Nephron (organoid): ENCODE measurements at regions not wholly inside any gene's neighbourhood (a gene's known extent, or its start where the extent isn't known, plus 50 kb on each side); places are given as distances from the start of the nearest gene placed in this dataset.

ENCODE experiments used
- H3K27ac Mint-ChIP-seq, 3 experiments: 2 replicates each; pipeline ENCODE4 v1.8.0; 2020; ENCODE audit warnings: mixed read lengths in 3 of 3, mild to moderate bottlenecking in 2 of 3, moderate library complexity in 1 of 3
- H3K27me3 Mint-ChIP-seq: 2 replicates; pipeline ENCODE4 v1.8.0; 2021; ENCODE audit warnings: low read depth, mild to moderate bottlenecking, moderate library complexity, mixed read lengths
- H3K36me3 Mint-ChIP-seq: 2 replicates; pipeline ENCODE4 v1.8.0; 2020; ENCODE audit warnings: low read depth, mixed read lengths
- H3K4me1 Mint-ChIP-seq: 2 replicates; pipeline ENCODE4 v1.8.0; 2020; ENCODE audit warnings: mixed read lengths
- H3K4me3 Mint-ChIP-seq, 3 experiments: 2 replicates each; pipeline ENCODE4 v1.8.0; 2020; ENCODE audit warnings: mild to moderate bottlenecking in 3 of 3, mixed read lengths in 3 of 3, moderate library complexity in 2 of 3
- H3K9me3 Mint-ChIP-seq: 2 replicates; pipeline ENCODE4 v1.8.0; 2020; ENCODE audit warnings: mixed read lengths
- TF ChIP-seq, protein P1 (sequence below), 3 experiments: fragments of 200-600 bp; sonication (generic); IDR thresholded peaks; one replicate each; pipeline ENCODE4 v1.5.0; 2021; ENCODE audit warnings: antibody characterized with exemption in 3 of 3; ENCODE audit not compliant: unreplicated experiment in 3 of 3

- Mint-ChIP-seq H3K4me1 (no peaks in the 10 kb centered on the region), H3K36me3 (no peaks in the 10 kb centered on the region), H3K9me3 (no peaks in the 10 kb centered on the region), H3K27ac (no peak overlapping the region), H3K27me3 (no peaks in the 10 kb centered on the region), H3K4me3 (no peak overlapping the region)
- TF ChIP-seq, protein P1, sequence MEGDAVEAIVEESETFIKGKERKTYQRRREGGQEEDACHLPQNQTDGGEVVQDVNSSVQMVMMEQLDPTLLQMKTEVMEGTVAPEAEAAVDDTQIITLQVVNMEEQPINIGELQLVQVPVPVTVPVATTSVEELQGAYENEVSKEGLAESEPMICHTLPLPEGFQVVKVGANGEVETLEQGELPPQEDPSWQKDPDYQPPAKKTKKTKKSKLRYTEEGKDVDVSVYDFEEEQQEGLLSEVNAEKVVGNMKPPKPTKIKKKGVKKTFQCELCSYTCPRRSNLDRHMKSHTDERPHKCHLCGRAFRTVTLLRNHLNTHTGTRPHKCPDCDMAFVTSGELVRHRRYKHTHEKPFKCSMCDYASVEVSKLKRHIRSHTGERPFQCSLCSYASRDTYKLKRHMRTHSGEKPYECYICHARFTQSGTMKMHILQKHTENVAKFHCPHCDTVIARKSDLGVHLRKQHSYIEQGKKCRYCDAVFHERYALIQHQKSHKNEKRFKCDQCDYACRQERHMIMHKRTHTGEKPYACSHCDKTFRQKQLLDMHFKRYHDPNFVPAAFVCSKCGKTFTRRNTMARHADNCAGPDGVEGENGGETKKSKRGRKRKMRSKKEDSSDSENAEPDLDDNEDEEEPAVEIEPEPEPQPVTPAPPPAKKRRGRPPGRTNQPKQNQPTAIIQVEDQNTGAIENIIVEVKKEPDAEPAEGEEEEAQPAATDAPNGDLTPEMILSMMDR (IDR thresholded peaks at IDR 0.05; ENCODE audit: unreplicated experiment in 3 of 3) = no peak
Observed at GRCh38 chr5:116883875-116884274, 309.3 kb upstream of the SEMA6A start.

DNA sequence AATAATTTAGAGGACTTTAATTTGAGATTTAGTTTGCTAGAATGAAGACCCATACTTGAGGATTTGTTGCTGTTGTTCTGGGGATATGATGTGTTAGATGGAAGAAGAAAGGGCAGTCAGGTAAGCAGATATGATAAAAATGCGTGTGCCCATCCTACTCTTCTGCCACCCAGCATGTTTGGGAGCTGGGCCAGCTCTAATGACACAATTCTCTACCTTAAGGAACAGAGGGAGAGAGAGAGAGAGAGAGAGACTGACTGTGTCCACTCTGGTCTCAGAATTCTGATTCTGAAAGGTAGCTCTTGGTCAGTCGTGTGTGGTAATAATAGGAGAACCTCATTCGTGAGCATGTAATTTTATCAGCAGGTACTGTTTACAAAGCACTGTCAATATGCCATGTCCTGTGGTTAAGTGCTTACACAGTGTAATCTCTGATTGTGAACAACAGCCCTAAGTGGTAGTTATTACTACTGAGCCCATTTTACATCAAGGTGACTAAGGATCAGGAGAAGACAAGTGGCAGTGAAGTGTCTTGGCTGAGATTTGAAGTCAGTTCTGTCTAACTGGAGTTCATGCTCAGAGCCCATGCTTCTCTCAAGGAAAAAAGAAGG is 307.4 kb upstream of the SEMA6A start:
- H3K4me1 Mint-ChIP-seq = no peaks in the 10 kb centered on the region
- peaks cover 2% of the 10 kb centered on the region for H3K9me3 Mint-ChIP-seq
- no peak overlapping the region for H3K27ac Mint-ChIP-seq
- TF ChIP-seq, protein P1 (IDR thresholded peaks at IDR 0.05; ENCODE audit: unreplicated experiment in 3 of 3) = no peak
- no peak overlapping the region for H3K4me3 Mint-ChIP-seq
- H3K36me3 Mint-ChIP-seq = no peaks in the 10 kb centered on the region
- no peaks in the 10 kb centered on the region for H3K27me3 Mint-ChIP-seq

DNA sequence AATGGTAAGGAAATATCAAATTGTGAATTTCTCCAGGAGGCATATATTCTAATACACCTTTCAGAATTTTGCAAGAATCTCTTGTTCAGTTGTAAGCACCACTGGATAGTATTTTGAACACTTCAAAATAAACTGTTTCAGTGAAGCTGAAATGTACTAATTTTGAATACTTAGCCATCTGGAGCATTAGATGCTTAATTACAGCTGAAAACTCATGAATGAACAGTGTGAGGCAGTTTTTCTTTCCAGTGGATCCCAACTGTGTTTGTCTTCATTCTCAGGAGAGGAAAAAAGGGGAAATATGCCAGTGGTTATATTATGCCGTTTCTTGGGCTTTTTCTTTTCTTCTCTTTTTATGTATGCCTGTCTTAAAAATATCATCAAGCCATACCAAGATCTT is 306.0 kb upstream of the SEMA6A start:
- no peaks in the 10 kb centered on the region for H3K4me1 Mint-ChIP-seq
- H3K27me3 Mint-ChIP-seq = no peaks in the 10 kb centered on the region
- no peak overlapping the region for H3K4me3 Mint-ChIP-seq
- TF ChIP-seq, protein P1 (IDR thresholded peaks at IDR 0.05; ENCODE audit: unreplicated experiment in 3 of 3) = no peak
- no peaks in the 10 kb centered on the region for H3K36me3 Mint-ChIP-seq
- no peak overlapping the region for H3K27ac Mint-ChIP-seq
- peaks cover 2% of the 10 kb centered on the region for H3K9me3 Mint-ChIP-seq

DNA sequence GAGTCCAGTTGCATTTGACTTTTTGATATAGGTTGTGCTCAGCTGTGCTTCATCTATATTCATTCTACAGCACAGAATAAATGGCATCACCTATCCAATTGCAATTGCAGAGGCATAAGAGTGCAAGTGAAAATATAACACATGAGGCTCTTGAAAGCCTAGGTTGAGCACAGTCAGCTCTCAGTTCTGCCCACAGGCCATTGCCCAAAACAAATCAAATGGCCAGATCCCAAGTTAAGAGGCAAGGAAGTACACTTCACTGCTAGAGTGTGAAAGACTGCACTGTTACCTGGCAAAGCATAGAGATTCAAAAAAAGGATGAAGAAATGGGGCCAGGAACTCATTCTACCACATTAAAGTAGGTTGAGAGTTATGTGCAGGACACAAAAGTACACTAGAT is 305.5 kb upstream of the SEMA6A start:
- no peak overlapping the region for H3K27ac Mint-ChIP-seq
- H3K9me3 Mint-ChIP-seq = peaks cover 2% of the 10 kb centered on the region
- H3K27me3 Mint-ChIP-seq = no peaks in the 10 kb centered on the region
- no peak overlapping the region for H3K4me3 Mint-ChIP-seq
- TF ChIP-seq, protein P1 (IDR thresholded peaks at IDR 0.05; ENCODE audit: unreplicated experiment in 3 of 3) = no peak
- H3K36me3 Mint-ChIP-seq = no peaks in the 10 kb centered on the region
- no peaks in the 10 kb centered on the region for H3K4me1 Mint-ChIP-seq

DNA sequence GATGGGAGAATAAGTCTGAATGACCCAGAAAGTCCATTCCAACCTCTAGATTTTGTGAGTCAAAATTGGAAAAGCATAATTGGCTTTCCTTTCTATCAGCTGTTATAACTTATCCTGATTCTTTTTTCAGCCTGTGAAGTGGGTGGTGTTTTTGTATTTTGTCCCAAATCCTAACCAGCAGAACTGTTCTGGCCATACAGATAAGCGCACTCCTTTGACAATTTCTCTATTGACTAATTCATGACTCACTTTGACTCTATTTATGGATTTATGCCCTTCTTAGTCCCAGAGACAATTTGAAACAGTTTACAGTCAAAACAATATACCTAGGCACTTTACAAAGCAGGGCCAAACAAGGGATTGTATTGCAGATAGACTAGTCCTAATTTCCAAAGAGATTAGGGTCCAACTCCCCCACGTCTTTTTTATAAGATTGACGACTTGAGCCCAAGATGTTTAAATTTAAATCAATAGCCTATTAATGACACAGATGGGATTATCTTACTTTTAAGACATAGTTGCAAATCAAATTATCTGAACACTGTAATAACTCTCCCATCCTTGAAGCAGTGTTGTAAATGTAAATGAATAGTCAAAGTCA is 301.7 kb upstream of the SEMA6A start:
- Mint-ChIP-seq H3K4me3 (no peak overlapping the region), H3K36me3 (no peaks in the 10 kb centered on the region), H3K27me3 (no peaks in the 10 kb centered on the region), H3K9me3 (peaks cover 2% of the 10 kb centered on the region), H3K27ac (no peak overlapping the region), H3K4me1 (no peaks in the 10 kb centered on the region)
- TF ChIP-seq, protein P1 (IDR thresholded peaks at IDR 0.05; ENCODE audit: unreplicated experiment in 3 of 3) = no peak

DNA sequence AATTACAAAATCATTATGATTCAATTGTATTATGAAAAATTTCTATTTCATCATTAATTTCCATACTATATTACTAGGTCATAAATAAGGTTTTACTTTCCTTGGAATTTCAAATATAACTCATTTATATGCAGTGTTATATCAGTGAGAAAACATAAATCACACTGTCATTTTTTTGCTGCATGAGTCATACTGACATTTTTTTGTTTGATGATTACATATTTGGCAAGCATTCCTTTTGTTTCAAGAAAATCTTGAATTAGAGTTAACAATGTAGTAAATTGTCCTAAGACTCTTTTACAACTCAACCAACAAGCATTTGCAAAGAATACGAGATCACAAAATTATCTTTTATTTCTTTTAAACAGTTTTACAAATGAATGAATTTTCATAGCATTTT is 298.4 kb upstream of the SEMA6A start:
- Mint-ChIP-seq H3K27me3 (no peaks in the 10 kb centered on the region), H3K9me3 (peaks cover 9% of the 10 kb centered on the region), H3K4me1 (no peaks in the 10 kb centered on the region), H3K36me3 (no peaks in the 10 kb centered on the region), H3K4me3 (no peak overlapping the region), H3K27ac (no peak overlapping the region)
- TF ChIP-seq, protein P1 (IDR thresholded peaks at IDR 0.05; ENCODE audit: unreplicated experiment in 3 of 3) = no peak
